Kidney (tissue), 13 donors: ENCODE measurements at regions not wholly inside any gene's neighbourhood (a gene's known extent, or its start where the extent isn't known, plus 50 kb on each side); places are given as distances from the start of the nearest gene placed in this dataset.

Experiments
- DNase-seq, 5 donors: peaks; one replicate each; pipeline ENCODE4 v3.0.0-alpha.2; 2013 to 2020
- FAIRE-seq: peaks from 2 replicates; lab custom pipeline; 2012; peaks lifted over from hg19 to GRCh38; lab: Jason Lieb, UNC
- H3K27ac ChIP-seq, 2 donors: one replicate each; pipeline ENCODE4 v1.7.0; 2013; ENCODE audit warnings: low read depth in 2 of 2, low read length in 2 of 2, inconsistent platforms in 1 of 2
- H3K27me3 ChIP-seq: one replicate; pipeline ENCODE4 v1.7.1; 2013; ENCODE audit warnings: low read length, inconsistent platforms; ENCODE audit not compliant: control insufficient read depth, insufficient read depth
- H3K36me3 ChIP-seq, 3 donors: one replicate each; pipeline versions ENCODE4 v1.7.0 to v1.7.1; 2013; ENCODE audit warnings: low read length in 3 of 3, control low read depth in 1 of 3, inconsistent platforms in 1 of 3; ENCODE audit not compliant: insufficient read depth in 3 of 3, control insufficient read depth in 2 of 3
- H3K4me1 ChIP-seq, 3 donors: one replicate each; pipeline versions ENCODE4 v1.7.0 to v1.7.1; 2013; ENCODE audit warnings: low read length in 3 of 3, inconsistent platforms in 1 of 3, low read depth in 1 of 3; ENCODE audit not compliant: control insufficient read depth in 2 of 3, insufficient read depth in 2 of 3
- H3K4me3 ChIP-seq, 3 donors: one replicate each; pipeline versions ENCODE4 v1.7.0 to v1.8.1; 2013; ENCODE audit warnings: low read length in 3 of 3, control low read depth in 1 of 3, inconsistent platforms in 1 of 3
- H3K9ac ChIP-seq, 3 donors: one replicate each; pipeline versions ENCODE4 v1.7.0 to v1.7.1; 2013; ENCODE audit warnings: low read length in 3 of 3, control low read depth in 1 of 3, inconsistent platforms in 1 of 3
- H3K9me3 ChIP-seq, 3 donors: one replicate each; pipeline versions ENCODE4 v1.7.0 to v1.7.1; 2013; ENCODE audit warnings: low read length in 3 of 3, control low read depth in 1 of 3, inconsistent platforms in 1 of 3; ENCODE audit not compliant: control insufficient read depth in 2 of 3, insufficient read depth in 1 of 3
- CTCF ChIP-seq: IDR thresholded peaks from 3 replicates; pipeline ENCODE4 v1.5.1; 2012; ENCODE audit warnings: mild to moderate bottlenecking, moderate library complexity, borderline replicate concordance; ENCODE audit not compliant: insufficient read depth; ENCODE audit errors: extremely low read depth
- intact Hi-C: fragments of 100-400 bp; cut with DNase I; formaldehyde crosslinking; loops from one replicate; pipeline ENCODE4 v1.11.1; 2022
- donor health status: control.
- donor health status: control.
- donor health status: control.
- donor health status: control.
- donor health status: control.
- donor health status: DM: yes; HTN: yes; CAD: no.
- donor health status: Normal renal cell carcinoma (clear cell type).

- H3K4me3 ChIP-seq = no peak overlapping the region
- no peaks in the 10 kb centered on the region for H3K9me3 ChIP-seq
- peak in 1 of 5 donors; percentile 29 for DNase-seq
- intact Hi-C loops = no loop called here
- no peak overlapping the region for H3K9ac ChIP-seq
- FAIRE-seq = no peak
- no peaks in the 10 kb centered on the region for H3K27me3 ChIP-seq
- H3K4me1 ChIP-seq = no peaks in the 10 kb centered on the region
- no peaks in the 10 kb centered on the region for H3K36me3 ChIP-seq
- TF ChIP-seq CTCF = no peak
- H3K27ac ChIP-seq = no peak overlapping the region
These were observed 109.5 kb upstream of the CDX4 start for GRCh38 chrX:73337366-73337765.

GRCh38 chrX:73289039-73289438 is 74.4 kb upstream of the NAP1L2 start:
- no peaks in the 10 kb centered on the region for H3K27me3 ChIP-seq
- no peak overlapping the region for H3K27ac ChIP-seq
- no peaks in the 10 kb centered on the region for H3K4me1 ChIP-seq
- intact Hi-C loops = no loop called here
- H3K9me3 ChIP-seq = no peaks in the 10 kb centered on the region
- DNase-seq (no peak), FAIRE-seq (no peak)
- H3K9ac ChIP-seq = no peak overlapping the region
- TF ChIP-seq CTCF = peak; percentile 1
- H3K36me3 ChIP-seq = no peaks in the 10 kb centered on the region
- no peak overlapping the region for H3K4me3 ChIP-seq

GRCh38 chrX:73270753-73271152 is 56.1 kb upstream of the NAP1L2 start:
- FAIRE-seq = no peak
- intact Hi-C loops = no loop called here
- H3K4me1 ChIP-seq = no peaks in the 10 kb centered on the region
- H3K27ac ChIP-seq = no peak overlapping the region
- no peaks in the 10 kb centered on the region for H3K36me3 ChIP-seq
- no peaks in the 10 kb centered on the region for H3K27me3 ChIP-seq
- TF ChIP-seq CTCF = no peak
- no peak overlapping the region for H3K9ac ChIP-seq
- no peak for DNase-seq
- H3K4me3 ChIP-seq = no peak overlapping the region
- H3K9me3 ChIP-seq = no peaks in the 10 kb centered on the region

GRCh38 chrX:73268463-73268862 is 53.8 kb upstream of the NAP1L2 start:
- Histone ChIP-seq H3K36me3 (no peaks in the 10 kb centered on the region), H3K27ac (no peak overlapping the region), H3K27me3 (no peaks in the 10 kb centered on the region), H3K4me3 (no peak overlapping the region), H3K9ac (no peak overlapping the region), H3K9me3 (no peaks in the 10 kb centered on the region), H3K4me1 (no peaks in the 10 kb centered on the region)
- FAIRE-seq = no peak
- intact Hi-C loops = no loop called here
- no peak for DNase-seq
- TF ChIP-seq CTCF = no peak
